Hepatic stellate cell (primary cell): ENCODE measurements at regions not wholly inside any gene's neighbourhood (a gene's known extent, or its start where the extent isn't known, plus 50 kb on each side); places are given as distances from the start of the nearest gene placed in this dataset.

Source experiments
- DNase-seq: peaks from one replicate; pipeline ENCODE4 v3.0.0; 2011; ENCODE audit warnings: low spot score

- no peak for DNase-seq
Measured at GRCh38 chr14:48857366-48857765, 728.8 kb downstream of the RPS29 start.

DNA sequence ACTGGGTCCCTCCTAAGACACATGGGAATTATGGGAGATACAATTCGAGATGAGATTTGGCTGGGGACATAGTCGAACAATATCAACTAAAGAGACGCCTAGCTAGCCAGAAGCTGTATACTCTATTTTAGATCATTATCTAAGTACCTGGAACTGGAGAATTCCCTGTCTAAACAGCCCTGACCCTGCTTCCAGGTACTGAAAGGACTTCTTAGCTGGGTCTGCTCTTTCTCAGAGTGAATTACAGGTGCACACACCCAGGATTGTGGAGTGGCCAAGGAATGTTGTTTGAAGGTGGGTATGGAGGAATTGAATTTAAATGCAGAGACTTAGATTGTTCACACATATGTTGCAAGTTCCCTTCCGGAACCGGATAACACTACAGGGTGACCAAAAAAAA, 733.0 kb downstream of the RPS29 start:
- no peak for DNase-seq

DNA sequence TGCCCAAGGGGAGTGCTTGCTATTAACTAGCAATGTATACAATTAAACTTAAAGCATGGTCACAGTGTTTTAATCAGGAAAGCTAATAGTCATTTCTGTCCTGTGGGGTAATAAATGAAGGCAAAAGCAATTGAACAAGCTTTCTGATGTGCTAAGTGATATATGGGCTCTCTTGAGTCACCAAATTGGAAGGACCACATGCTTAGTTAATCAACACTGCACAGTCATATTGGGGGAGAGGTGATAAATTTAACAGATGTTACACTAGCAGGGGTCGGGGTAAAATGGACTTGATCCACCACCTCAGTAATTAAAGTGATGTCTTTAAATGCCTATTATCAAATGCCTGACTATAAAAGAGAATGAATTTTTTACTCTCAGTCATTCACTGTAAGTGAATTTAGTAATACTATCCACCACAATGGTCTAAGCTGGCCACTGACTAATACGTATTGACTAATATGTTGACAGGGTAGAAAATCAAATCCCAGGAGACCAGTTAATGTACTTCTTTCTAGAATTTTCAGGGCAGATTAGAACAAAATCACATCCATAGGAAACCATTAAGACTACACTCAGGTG, 736.3 kb downstream of the RPS29 start:
- no peak for DNase-seq

DNA sequence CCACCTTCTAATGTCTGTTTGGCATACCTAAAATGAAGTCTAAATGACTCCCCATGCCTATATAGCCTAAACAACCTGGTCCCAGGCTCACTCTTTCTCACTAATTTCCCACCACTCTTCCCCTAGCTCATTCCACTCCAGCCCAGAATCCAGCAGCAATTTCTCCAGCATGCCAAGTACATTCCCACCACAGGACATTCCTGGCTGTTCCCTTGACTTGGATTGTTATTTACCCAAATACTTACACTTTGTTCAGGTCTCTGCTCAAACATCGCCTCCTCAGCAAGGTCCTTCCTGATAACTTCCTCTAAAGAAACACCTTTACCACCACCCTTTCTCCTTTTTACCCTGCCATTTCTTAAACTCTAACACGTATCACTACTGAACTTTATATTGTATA, 743.4 kb downstream of the RPS29 start:
- DNase-seq = no peak

GRCh38 chr14:48826058-48826457, 760.1 kb downstream of the RPS29 start:
- DNase-seq = no peak

DNA sequence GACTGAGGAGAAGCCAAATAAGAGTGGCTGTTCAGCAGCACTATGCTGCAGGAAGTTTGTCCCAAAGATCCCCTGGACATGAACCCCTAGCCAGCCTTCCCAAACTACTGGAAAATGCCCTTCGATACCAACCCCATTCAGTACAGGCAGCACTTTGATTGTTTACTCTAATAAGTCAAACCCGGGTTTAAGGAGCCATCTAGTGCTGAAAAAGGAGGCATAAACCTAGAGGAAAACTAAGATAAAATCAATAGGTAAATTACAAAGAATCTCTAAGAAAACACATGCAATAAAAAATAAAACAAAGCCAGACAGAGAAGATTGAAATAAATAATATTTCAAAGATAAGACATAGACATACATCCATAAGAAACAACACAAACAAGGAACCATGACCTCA, 771.6 kb downstream of the RPS29 start:
- DNase-seq = no peak

- no peak for DNase-seq
Measured at GRCh38 chr14:48805315-48805714, 780.9 kb downstream of the RPS29 start.

DNA sequence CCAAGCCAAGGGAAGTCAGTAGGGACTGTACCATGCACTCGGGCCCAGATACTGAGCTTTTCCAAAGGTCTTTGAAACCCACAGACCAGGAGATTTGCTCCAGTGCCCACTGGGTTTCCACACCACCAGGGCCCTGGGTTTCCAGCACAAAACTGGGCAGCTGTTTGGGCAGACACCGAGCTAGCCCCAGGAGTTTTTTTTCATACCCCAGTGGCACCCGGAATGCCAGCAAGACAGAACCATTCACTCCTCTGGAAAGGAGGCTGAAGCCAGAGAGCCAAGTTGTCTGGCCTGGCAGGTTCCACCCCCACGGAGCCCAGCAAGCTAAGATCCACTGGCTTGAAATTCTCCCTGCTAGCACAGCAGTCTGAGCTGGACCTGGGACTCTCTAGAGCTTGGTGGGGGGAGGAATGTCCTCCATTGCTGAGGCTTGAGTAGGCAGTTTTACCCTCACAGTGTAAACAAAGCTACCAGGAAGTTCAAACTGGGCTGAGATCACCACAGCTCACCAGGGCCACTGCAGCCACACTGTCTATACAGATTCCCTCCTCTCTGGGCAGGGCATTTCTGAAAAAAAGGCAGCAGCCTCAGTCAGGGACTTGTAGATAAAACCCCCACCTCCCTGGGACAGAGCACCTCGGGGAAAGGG, 793.7 kb downstream of the RPS29 start:
- DNase-seq = no peak

DNA sequence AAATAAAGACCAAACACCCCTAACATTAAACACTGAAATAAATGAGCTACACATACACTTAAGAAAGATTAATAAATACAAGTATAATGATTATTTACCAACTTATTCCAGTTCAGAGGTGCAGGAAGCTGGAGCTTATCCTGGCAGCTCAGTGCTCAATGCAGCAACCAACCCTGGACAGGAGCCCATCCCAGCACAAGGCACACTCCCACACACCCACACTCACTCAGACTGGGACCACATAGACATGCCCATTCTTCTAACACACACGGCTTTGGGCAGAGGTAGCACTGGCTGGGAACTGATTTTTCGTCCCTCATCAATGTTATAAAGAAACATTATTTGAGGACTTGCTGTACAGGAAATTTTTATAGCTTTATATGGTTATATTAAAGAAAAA, 797.4 kb downstream of the RPS29 start:
- no peak for DNase-seq

GRCh38 chr14:48786498-48786897, 799.7 kb downstream of the RPS29 start:
- DNase-seq = no peak

DNA sequence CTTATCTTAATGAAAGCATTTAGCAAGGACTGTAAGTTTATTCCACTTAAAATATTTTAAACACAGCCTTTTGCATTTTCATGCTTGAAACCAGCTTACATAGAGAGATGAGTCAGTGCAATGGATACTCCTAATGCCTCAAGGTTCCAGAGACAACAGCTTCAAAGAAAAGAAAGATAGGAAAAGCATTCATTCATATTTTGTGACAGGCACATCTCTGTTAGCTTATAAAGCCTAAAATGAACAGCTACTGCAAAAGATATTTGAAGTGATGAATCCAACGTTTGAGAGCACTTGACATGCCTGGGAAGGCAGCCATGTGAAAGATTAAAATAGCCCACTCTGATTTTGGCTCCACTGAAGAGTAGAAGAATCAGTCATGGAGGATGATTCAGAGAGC, 814.5 kb downstream of the RPS29 start:
- DNase-seq = no peak

- no peak for DNase-seq
Measured at GRCh38 chr14:48751293-48751692, 834.9 kb downstream of the RPS29 start.

DNA sequence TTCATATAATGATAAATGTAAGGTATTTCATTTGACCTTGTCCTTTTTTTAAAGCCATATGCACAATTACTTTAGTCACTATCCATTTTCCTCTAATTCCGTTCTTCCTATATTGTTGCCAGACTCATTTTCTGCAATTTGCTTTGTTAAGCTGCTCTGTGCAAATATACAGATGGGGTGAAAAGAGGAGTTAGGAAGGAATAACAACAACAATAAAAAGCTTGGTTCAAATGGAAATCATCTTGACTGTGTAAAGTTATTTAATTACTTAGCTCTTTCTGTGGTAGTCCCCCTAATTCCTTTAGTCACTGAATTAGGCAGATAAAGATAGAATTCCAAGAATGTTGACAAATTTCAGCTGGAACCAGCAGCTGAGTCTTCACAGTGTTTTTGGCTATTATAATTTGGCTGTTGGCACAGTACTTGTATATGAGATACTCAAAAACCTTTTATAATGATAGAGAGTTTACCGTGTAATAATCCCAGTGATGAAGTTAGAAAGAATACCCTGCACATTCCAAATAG, 838.0 kb downstream of the RPS29 start:
- DNase-seq = no peak

- DNase-seq = no peak
Measured at GRCh38 chr14:48747561-48748089, 838.6 kb downstream of the RPS29 start.

GRCh38 chr14:48744202-48744601, 842.0 kb downstream of the RPS29 start:
- no peak for DNase-seq

- no peak for DNase-seq
Measured at GRCh38 chr14:48738186-48738925, 847.8 kb downstream of the RPS29 start.

- no peak for DNase-seq
Measured at GRCh38 chr14:48735607-48736006, 850.6 kb downstream of the RPS29 start.

GRCh38 chr14:48731260-48731659, 854.9 kb downstream of the RPS29 start:
- no peak for DNase-seq

DNA sequence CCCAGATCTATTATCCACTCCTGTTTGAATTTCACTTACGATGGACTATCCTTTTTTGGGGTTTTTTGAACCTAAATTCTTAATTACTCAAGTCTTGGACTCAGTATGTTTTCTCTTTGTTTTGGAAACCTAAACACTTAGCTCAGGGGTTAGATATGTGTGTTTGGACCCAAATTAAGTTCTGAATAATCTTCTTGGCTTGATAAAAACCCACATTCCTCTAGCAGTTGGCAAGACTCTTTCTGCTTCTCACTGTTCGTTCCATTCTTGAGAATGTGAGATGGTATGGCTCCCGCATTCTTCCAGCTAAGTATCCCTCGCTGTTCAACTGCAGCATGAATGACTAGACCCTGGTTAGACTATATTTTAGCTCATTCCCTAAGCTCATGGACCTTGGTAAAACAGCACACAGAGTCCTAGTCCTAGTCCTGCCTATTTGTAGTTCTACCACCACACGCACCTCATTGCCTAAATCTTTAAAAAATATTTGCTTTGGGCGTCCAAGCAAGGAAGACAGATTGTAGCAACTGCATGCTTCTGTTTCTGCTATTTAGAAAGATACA, 860.0 kb downstream of the RPS29 start:
- no peak for DNase-seq

- DNase-seq = no peak
Measured at GRCh38 chr14:48725051-48725734, 861.0 kb downstream of the RPS29 start.

- DNase-seq = no peak
Measured at GRCh38 chr14:48723841-48724495, 862.2 kb downstream of the RPS29 start.

GRCh38 chr14:48714366-48714765, 871.8 kb downstream of the RPS29 start:
- no peak for DNase-seq
